ENCODE measurements at regions not wholly inside any gene's neighbourhood (a gene's known extent, or its start where the extent isn't known, plus 50 kb on each side); places are given as distances from the start of the nearest gene placed in this dataset.

DNA sequence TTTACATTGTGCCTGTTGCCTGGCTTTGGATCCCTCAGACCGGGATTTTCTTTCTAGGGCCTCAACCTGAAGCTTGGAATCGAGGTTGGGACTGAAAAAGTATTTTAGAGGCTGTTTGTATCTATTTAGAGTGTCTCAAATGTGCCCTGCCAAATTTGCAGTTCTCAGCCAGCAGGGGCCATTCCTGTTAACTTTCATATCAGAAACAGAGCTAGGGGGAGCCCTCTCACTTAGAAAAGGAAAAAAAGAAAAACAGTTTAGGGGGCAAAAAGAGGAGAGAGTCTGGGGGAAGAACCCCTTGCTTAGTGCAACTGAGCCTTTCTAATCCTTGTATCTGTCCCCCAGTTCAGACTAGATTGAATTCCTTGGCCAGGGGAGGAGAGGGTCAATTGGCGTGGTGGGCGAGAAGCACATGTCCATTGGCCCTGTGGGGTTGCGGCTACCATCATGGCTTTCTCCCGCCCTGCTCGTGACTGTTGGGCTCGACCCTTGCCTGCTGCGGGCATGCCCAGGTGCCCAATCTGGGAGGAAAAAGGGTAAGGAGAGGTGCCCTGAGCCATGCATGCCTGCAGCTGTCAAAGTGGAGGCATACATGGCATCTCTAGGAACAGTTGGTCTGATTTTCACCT, 101.6 kb downstream of the CFAP44 start:
- POLR2A ChIA-PET (ENCODE audit: unreplicated experiment), result no interaction called here
- Histone ChIP-seq H3K9me1 (ENCODE audit: insufficient read depth, low read length) (no peaks in the 10 kb centered on the region), H2AK9ac (replicated peaks; ENCODE audit: low read depth, low read length, poor library complexity) (no peak overlapping the region), H4K8ac (ENCODE audit: low read depth in 2 of 2, low read length in 2 of 2) (no peak overlapping the region), H2AFZ (replicated peaks; ENCODE audit: low read length, poor library complexity) (peak overlapping the region; percentile 61), H3K4me3 (ENCODE audit: insufficient read depth, low read depth, low read length) (no peak overlapping the region), H3K4me1 (ENCODE audit: control insufficient read depth, insufficient read depth, low read length) (no peaks in the 10 kb centered on the region), H3K9ac (ENCODE audit: low read depth, low read length) (no peak overlapping the region), H3K79me1 (ENCODE audit: low read depth in 1 of 2, low read length in 2 of 2) (no peaks in the 10 kb centered on the region), H3K9me3 (ENCODE audit: control insufficient read depth, insufficient read depth, low read length) (no peaks in the 10 kb centered on the region), H2BK120ac (ENCODE audit: low read depth, low read length) (no peak overlapping the region), H3K36me3 (ENCODE audit: control insufficient read depth, insufficient read depth, low read length) (no peaks in the 10 kb centered on the region), H4K20me1 (ENCODE audit: insufficient read depth, low read length) (no peaks in the 10 kb centered on the region), H3K56ac (ENCODE audit: extremely low read depth, insufficient read depth, low read length) (no peak overlapping the region), H2BK5ac (ENCODE audit: low read depth, low read length, poor library complexity, severe bottlenecking) (no peak overlapping the region), H3K27ac (ENCODE audit: insufficient read depth, low read length) (no peak overlapping the region), H4K91ac (ENCODE audit: insufficient read depth, low read depth, low read length) (no peak overlapping the region), H3K4ac (ENCODE audit: low read depth, low read length) (no peak overlapping the region), H2AK5ac (ENCODE audit: low read depth, low read length) (no peak overlapping the region), H3K14ac (replicated peaks; ENCODE audit: low read depth, low read length) (no peak overlapping the region), H3K23ac (ENCODE audit: low read depth, low read length) (no peak overlapping the region), H4K5ac (ENCODE audit: low read depth, low read length) (no peak overlapping the region), H2BK15ac (ENCODE audit: low read depth, low read length) (no peak overlapping the region), H2BK20ac (ENCODE audit: low read depth, low read length) (no peak overlapping the region), H3K27me3 (ENCODE audit: control insufficient read depth, insufficient read depth, low read length) (no peaks in the 10 kb centered on the region), H3K18ac (ENCODE audit: low read depth, low read length) (no peak overlapping the region), H3K4me2 (ENCODE audit: low read depth, low read length) (no peak overlapping the region)
- ATAC-seq (ENCODE audit: low read depth) (no peak), DNase-seq (no peak)
- TF ChIP-seq, protein P1, sequence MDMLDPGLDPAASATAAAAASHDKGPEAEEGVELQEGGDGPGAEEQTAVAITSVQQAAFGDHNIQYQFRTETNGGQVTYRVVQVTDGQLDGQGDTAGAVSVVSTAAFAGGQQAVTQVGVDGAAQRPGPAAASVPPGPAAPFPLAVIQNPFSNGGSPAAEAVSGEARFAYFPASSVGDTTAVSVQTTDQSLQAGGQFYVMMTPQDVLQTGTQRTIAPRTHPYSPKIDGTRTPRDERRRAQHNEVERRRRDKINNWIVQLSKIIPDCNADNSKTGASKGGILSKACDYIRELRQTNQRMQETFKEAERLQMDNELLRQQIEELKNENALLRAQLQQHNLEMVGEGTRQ (IDR thresholded peaks at IDR 0.05; ENCODE audit: low read depth, low read length), result no peak
- TF ChIP-seq, protein P2, sequence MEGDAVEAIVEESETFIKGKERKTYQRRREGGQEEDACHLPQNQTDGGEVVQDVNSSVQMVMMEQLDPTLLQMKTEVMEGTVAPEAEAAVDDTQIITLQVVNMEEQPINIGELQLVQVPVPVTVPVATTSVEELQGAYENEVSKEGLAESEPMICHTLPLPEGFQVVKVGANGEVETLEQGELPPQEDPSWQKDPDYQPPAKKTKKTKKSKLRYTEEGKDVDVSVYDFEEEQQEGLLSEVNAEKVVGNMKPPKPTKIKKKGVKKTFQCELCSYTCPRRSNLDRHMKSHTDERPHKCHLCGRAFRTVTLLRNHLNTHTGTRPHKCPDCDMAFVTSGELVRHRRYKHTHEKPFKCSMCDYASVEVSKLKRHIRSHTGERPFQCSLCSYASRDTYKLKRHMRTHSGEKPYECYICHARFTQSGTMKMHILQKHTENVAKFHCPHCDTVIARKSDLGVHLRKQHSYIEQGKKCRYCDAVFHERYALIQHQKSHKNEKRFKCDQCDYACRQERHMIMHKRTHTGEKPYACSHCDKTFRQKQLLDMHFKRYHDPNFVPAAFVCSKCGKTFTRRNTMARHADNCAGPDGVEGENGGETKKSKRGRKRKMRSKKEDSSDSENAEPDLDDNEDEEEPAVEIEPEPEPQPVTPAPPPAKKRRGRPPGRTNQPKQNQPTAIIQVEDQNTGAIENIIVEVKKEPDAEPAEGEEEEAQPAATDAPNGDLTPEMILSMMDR (conservative IDR thresholded peaks at IDR 0.05; ENCODE audit: low read depth, low read length), result 0 out of 2 replicates have a peak, but pooled peaks have one; percentile 16
- intact Hi-C loops (cut with micrococcal nuclease), result loop anchor here (10.0 kb wide), 1 partner anchor 215 kb away; no protein-coding TSS in a partner anchor
- CTCF ChIA-PET, result interaction anchor here (1.6 kb wide), 1 partner anchor 10 kb away, joined by 4 read pairs; no protein-coding TSS in a partner anchor
- dilution Hi-C loops (cut with HindIII; ENCODE audit: low sequenced_read_pairs, unreplicated experiment), result no loop called here
- no TSS peak for BruUV-seq (replicated peaks)
- no CpG with 5 or more reads among the region's 9 CpGs for WGBS, 2 experiments (ENCODE audit: extremely low coverage in 2 of 2, insufficient read length in 1 of 2)
- in situ Hi-C loops (cut with MboI; ENCODE audit: low sequenced_read_pairs), result no loop called here
